CD14-positive monocyte (primary cell): ENCODE measurements at regions not wholly inside any gene's neighbourhood (a gene's known extent, or its start where the extent isn't known, plus 50 kb on each side); places are given as distances from the start of the nearest gene placed in this dataset.

Experiments
- DNase-seq, 3 donors: peaks; one replicate each; pipeline ENCODE4 v3.0.0-alpha.2; 2011 to 2022
- H2AFZ ChIP-seq: 2 replicates; pipeline ENCODE4 v1.6.0; 2012; ENCODE audit warnings: mild to moderate bottlenecking, low read depth, low read length, inconsistent platforms; ENCODE audit not compliant: insufficient read depth, poor library complexity, severe bottlenecking
- H3K27ac ChIP-seq, 2 donors: 1 replicate in 1 of 2; 2 replicates in 1 of 2; pipeline ENCODE4 v1.5.1; 2012 to 2013; ENCODE audit warnings: low read length in 2 of 2, control low read depth in 1 of 2, inconsistent platforms in 1 of 2, low read depth in 1 of 2, mild to moderate bottlenecking in 1 of 2
- H3K27me3 ChIP-seq, 2 donors: one replicate each; pipeline versions ENCODE4 v1.6.0 to v1.6.1; 2011 to 2013; ENCODE audit warnings: low read length in 2 of 2; ENCODE audit not compliant: control insufficient read depth in 2 of 2, insufficient read depth in 2 of 2
- H3K36me3 ChIP-seq, 2 donors: replicated peaks in 1 of 2; 1 replicate in 1 of 2; 2 replicates in 1 of 2; pipeline versions ENCODE4 v1.5.1 to v1.6.1; 2012 to 2013; ENCODE audit warnings: low read length in 2 of 2, control low read depth in 1 of 2, inconsistent platforms in 1 of 2, mild to moderate bottlenecking in 1 of 2; ENCODE audit not compliant: insufficient read depth in 2 of 2, control insufficient read depth in 1 of 2
- H3K4me1 ChIP-seq, 2 donors: 1 replicate in 1 of 2; 2 replicates in 1 of 2; pipeline versions ENCODE4 v1.5.1 to v1.6.1; 2012 to 2013; ENCODE audit warnings: low read length in 2 of 2, control low read depth in 1 of 2, inconsistent platforms in 1 of 2, mild to moderate bottlenecking in 1 of 2, moderate library complexity in 1 of 2; ENCODE audit not compliant: insufficient read depth in 2 of 2, control insufficient read depth in 1 of 2
- H3K4me2 ChIP-seq: replicated peaks from 2 replicates; pipeline ENCODE3; 2012; ENCODE audit warnings: low read length, moderate library complexity, mild to moderate bottlenecking; ENCODE audit not compliant: poor library complexity, severe bottlenecking; ENCODE audit errors: extremely low read depth
- H3K4me3 ChIP-seq, 3 experiments: fragments of 200-600 bp in 1 of 3; sonication (generic) in 1 of 3; replicated peaks in 1 of 3; 1 replicate in 2 of 3; 2 replicates in 1 of 3; pipeline ENCODE4 v1.5.1; 2011 to 2013; ENCODE audit warnings: low read length in 3 of 3, mild to moderate bottlenecking in 3 of 3, control low read depth in 2 of 3, low read depth in 2 of 3, inconsistent platforms in 1 of 3, moderate library complexity in 1 of 3
- H3K79me2 ChIP-seq: 2 replicates; pipeline ENCODE4 v1.6.0; 2012; ENCODE audit warnings: mild to moderate bottlenecking, control low read depth, inconsistent platforms, low read length, moderate library complexity; ENCODE audit not compliant: insufficient read depth
- H3K9ac ChIP-seq: 2 replicates; pipeline ENCODE4 v1.6.0; 2017; ENCODE audit warnings: low read length, mild to moderate bottlenecking; ENCODE audit not compliant: insufficient read depth, poor library complexity, severe bottlenecking
- H3K9me3 ChIP-seq, 2 donors: replicated peaks in 1 of 2; 1 replicate in 1 of 2; 2 replicates in 1 of 2; pipeline versions ENCODE4 v1.5.1 to v1.6.1; 2012 to 2013; ENCODE audit warnings: low read length in 2 of 2, control low read depth in 1 of 2; ENCODE audit not compliant: control insufficient read depth in 1 of 2, insufficient read depth in 1 of 2
- H4K20me1 ChIP-seq: 2 replicates; pipeline ENCODE4 v1.6.0; 2012; ENCODE audit warnings: mild to moderate bottlenecking, low read length, control low read depth, moderate library complexity; ENCODE audit not compliant: insufficient read depth
- H3K27ac Mint-ChIP-seq, 7 donors: one replicate each; pipeline ENCODE4 v1.8.0; 2020; ENCODE audit warnings: mild to moderate bottlenecking in 7 of 7, mixed read lengths in 7 of 7, moderate library complexity in 6 of 7, inconsistent platforms in 2 of 7
- H3K27me3 Mint-ChIP-seq, 3 donors: one replicate each; pipeline ENCODE4 v1.8.0; 2021 to 2022; ENCODE audit warnings: low read depth in 3 of 3, mild to moderate bottlenecking in 3 of 3, mixed read lengths in 3 of 3, moderate library complexity in 3 of 3, inconsistent platforms in 1 of 3
- H3K36me3 Mint-ChIP-seq, 2 donors: one replicate each; pipeline ENCODE4 v1.8.0; 2020; ENCODE audit warnings: mixed read lengths in 2 of 2, inconsistent platforms in 1 of 2, mild to moderate bottlenecking in 1 of 2
- H3K4me1 Mint-ChIP-seq: one replicate; pipeline ENCODE4 v1.8.0; 2020; ENCODE audit warnings: mild to moderate bottlenecking, mixed read lengths
- H3K4me3 Mint-ChIP-seq, 2 donors: one replicate each; pipeline ENCODE4 v1.8.0; 2020; ENCODE audit warnings: mild to moderate bottlenecking in 2 of 2, mixed read lengths in 2 of 2, moderate library complexity in 1 of 2
- H3K9me3 Mint-ChIP-seq, 7 donors: one replicate each; pipeline ENCODE4 v1.8.0; 2020 to 2022; ENCODE audit warnings: mixed read lengths in 7 of 7, mild to moderate bottlenecking in 6 of 7, moderate library complexity in 6 of 7, inconsistent platforms in 2 of 7
- CTCF ChIP-seq: fragments of 200-600 bp; IDR thresholded peaks from one replicate; pipeline ENCODE4 v1.8.0; 2022; ENCODE audit warnings: antibody characterized with exemption, mild to moderate bottlenecking
- WGBS: methylation state at CpG from one replicate; pipeline ENCODE4 v1.1.5; 2013; ENCODE audit warnings: missing lambda C conversion rate; ENCODE audit not compliant: insufficient coverage; 5-methylcytosine and 5-hydroxymethylcytosine counted together
- intact Hi-C, 2 donors: fragments of 100-400 bp; cut with micrococcal nuclease; formaldehyde crosslinking; loops; one replicate each; pipeline versions ENCODE4 v1.15.0 to v1.15.1; 2023

GRCh38 chrX:40468033-40468846, 112.5 kb upstream of the ATP6AP2 start:
- peak overlapping the region; percentile 27 for H3K4me2 ChIP-seq
- H3K9me3 ChIP-seq: no peaks in the 10 kb centered on the region
- Mint-ChIP-seq H3K4me3 (peak overlapping the region; percentile 66 to 84), H3K4me1 (peaks cover 48% of the 10 kb centered on the region), H3K27me3 (peaks cover 4 to 27% (median 12%) of the 10 kb centered on the region in 3 donors), H3K27ac (peak overlapping the region; percentile 86 to 95 (median 90)), H3K9me3 (peaks cover 0 to 5% (median 0%) of the 10 kb centered on the region in 7 donors), H3K36me3 (no peaks in the 10 kb centered on the region)
- no peak overlapping the region for H3K9ac ChIP-seq
- peak overlapping the region in 1 of 3 experiments; percentile 20 for H3K4me3 ChIP-seq
- peaks cover 49 to 52% of the 10 kb centered on the region in 2 donors for H3K4me1 ChIP-seq
- peak; percentile 28 for TF ChIP-seq CTCF
- peak; percentile 62 to 77 (median 66) for DNase-seq
- no peak overlapping the region for H2AFZ ChIP-seq
- intact Hi-C loops: loop anchor here in 1 of 2 donors (10.0 kb wide), 1 partner anchor 293 kb away; no protein-coding TSS in a partner anchor
- no peaks in the 10 kb centered on the region for H4K20me1 ChIP-seq
- peaks cover 0 to 5% of the 10 kb centered on the region in 2 donors for H3K27me3 ChIP-seq
- no CpG with 5 or more reads among the region's 5 CpGs for WGBS
- H3K36me3 ChIP-seq: no peaks in the 10 kb centered on the region
- no peaks in the 10 kb centered on the region for H3K79me2 ChIP-seq
- peak overlapping the region; percentile 64 to 77 for H3K27ac ChIP-seq

GRCh38 chrX:40467454-40467853, 113.3 kb upstream of the ATP6AP2 start:
- H3K27me3 ChIP-seq: peaks cover 0 to 5% of the 10 kb centered on the region in 2 donors
- Mint-ChIP-seq H3K9me3 (peaks cover 0 to 5% (median 0%) of the 10 kb centered on the region in 7 donors), H3K4me1 (peaks cover 47% of the 10 kb centered on the region), H3K36me3 (no peaks in the 10 kb centered on the region), H3K27ac (peak overlapping the region; percentile 77 to 95 (median 88)), H3K4me3 (peak overlapping the region; percentile 66 to 84), H3K27me3 (peaks cover 4 to 29% (median 8%) of the 10 kb centered on the region in 3 donors)
- no peak for TF ChIP-seq CTCF
- no peaks in the 10 kb centered on the region for H3K9me3 ChIP-seq
- peak; percentile 17 to 52 (median 38) for DNase-seq
- H3K4me2 ChIP-seq: peak overlapping the region; percentile 27
- intact Hi-C loops: loop anchor here in 1 of 2 donors (10.0 kb wide), 1 partner anchor 293 kb away; no protein-coding TSS in a partner anchor
- peak overlapping the region; percentile 64 to 77 for H3K27ac ChIP-seq
- peaks cover 47 to 52% of the 10 kb centered on the region in 2 donors for H3K4me1 ChIP-seq
- peak overlapping the region in 1 of 3 experiments; percentile 20 for H3K4me3 ChIP-seq
- no peaks in the 10 kb centered on the region for H3K79me2 ChIP-seq
- 0% methylated on average over 1 of the region's 13 CpGs for WGBS
- H2AFZ ChIP-seq: no peak overlapping the region
- no peaks in the 10 kb centered on the region for H4K20me1 ChIP-seq
- H3K36me3 ChIP-seq: no peaks in the 10 kb centered on the region
- no peak overlapping the region for H3K9ac ChIP-seq
